ENCODE measurements at regions not wholly inside any gene's neighbourhood (a gene's known extent, or its start where the extent isn't known, plus 50 kb on each side); places are given as distances from the start of the nearest gene placed in this dataset.

DNA sequence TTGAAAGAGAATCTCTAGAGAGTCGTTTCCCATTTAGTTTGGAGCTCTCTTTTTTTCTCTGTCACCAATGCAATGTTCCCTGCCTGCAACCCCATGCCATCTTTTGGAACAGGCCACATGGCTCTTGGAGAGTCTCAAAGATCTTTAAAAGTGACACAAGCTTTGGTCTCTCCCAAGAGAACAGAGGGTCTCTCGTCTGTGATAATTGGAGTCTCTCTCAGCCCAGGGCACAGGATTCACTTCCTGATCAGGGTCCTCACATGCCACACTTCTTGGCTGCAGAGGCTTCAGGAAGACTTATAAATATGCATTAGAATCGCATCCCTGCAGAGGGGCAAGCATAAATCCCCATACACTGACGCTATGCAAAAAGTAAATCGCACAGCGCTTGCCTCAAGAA is 240.5 kb downstream of the IRS2 start:
- TF ChIP-seq, protein P1, sequence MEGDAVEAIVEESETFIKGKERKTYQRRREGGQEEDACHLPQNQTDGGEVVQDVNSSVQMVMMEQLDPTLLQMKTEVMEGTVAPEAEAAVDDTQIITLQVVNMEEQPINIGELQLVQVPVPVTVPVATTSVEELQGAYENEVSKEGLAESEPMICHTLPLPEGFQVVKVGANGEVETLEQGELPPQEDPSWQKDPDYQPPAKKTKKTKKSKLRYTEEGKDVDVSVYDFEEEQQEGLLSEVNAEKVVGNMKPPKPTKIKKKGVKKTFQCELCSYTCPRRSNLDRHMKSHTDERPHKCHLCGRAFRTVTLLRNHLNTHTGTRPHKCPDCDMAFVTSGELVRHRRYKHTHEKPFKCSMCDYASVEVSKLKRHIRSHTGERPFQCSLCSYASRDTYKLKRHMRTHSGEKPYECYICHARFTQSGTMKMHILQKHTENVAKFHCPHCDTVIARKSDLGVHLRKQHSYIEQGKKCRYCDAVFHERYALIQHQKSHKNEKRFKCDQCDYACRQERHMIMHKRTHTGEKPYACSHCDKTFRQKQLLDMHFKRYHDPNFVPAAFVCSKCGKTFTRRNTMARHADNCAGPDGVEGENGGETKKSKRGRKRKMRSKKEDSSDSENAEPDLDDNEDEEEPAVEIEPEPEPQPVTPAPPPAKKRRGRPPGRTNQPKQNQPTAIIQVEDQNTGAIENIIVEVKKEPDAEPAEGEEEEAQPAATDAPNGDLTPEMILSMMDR (IDR thresholded peaks at IDR 0.05; ENCODE audit: low read length): no peak
- no peak for TF ChIP-seq EZH2 (IDR thresholded peaks at IDR 0.05; ENCODE audit: borderline replicate concordance, low read length)
